Calu3 (cell line): ENCODE measurements at regions not wholly inside any gene's neighbourhood (a gene's known extent, or its start where the extent isn't known, plus 50 kb on each side); places are given as distances from the start of the nearest gene placed in this dataset.

Experiments
- BruUV-seq: library from RNA; stranded (reverse); fragments of 400-500 nt; replicated peaks from 2 replicates; lab custom pipeline; 2021; lab: Mats Ljungman, UMichigan
- CTCF ChIA-PET: fragments of 300-600 bp; sonication (Branson Sonifier 250); formaldehyde crosslinking; loops from one replicate; lab custom pipeline; 2022; ENCODE audit warnings: antibody characterized with exemption; lab: Charles Lee
- DNase-seq: peaks from one replicate; pipeline ENCODE4 v3.0.0; 2022
- H3K27ac Mint-ChIP-seq: one replicate; pipeline ENCODE4 v1.8.0; 2022; ENCODE audit warnings: mixed read lengths; ENCODE audit not compliant: unreplicated experiment
- H3K27me3 Mint-ChIP-seq: one replicate; pipeline ENCODE4 v1.8.0; 2022; ENCODE audit warnings: mixed read lengths; ENCODE audit not compliant: unreplicated experiment
- H3K36me3 Mint-ChIP-seq: one replicate; pipeline ENCODE4 v1.8.0; 2022; ENCODE audit warnings: mild to moderate bottlenecking, moderate library complexity, mixed read lengths; ENCODE audit not compliant: insufficient read depth, unreplicated experiment
- H3K4me1 Mint-ChIP-seq: one replicate; pipeline ENCODE4 v1.8.0; 2022; ENCODE audit warnings: mild to moderate bottlenecking, low read depth, mixed read lengths; ENCODE audit not compliant: unreplicated experiment
- H3K4me3 Mint-ChIP-seq: one replicate; pipeline ENCODE4 v1.8.0; 2022; ENCODE audit warnings: mild to moderate bottlenecking, low read depth, moderate library complexity, mixed read lengths; ENCODE audit not compliant: unreplicated experiment
- H3K9me3 Mint-ChIP-seq: one replicate; pipeline ENCODE4 v1.8.0; 2022; ENCODE audit warnings: low read depth, mixed read lengths; ENCODE audit not compliant: unreplicated experiment
- CTCF ChIP-seq: fragments of 200-600 bp; IDR thresholded peaks from one replicate; pipeline ENCODE4 v1.8.0; 2022; ENCODE audit warnings: antibody characterized with exemption; ENCODE audit not compliant: unreplicated experiment
- intact Hi-C: fragments of 100-400 bp; cut with micrococcal nuclease; formaldehyde crosslinking; loops from one replicate; pipeline ENCODE4 v1.10.0; 2022; ENCODE audit not compliant: unreplicated experiment

GRCh38 chr1:213687832-213688231, 299.9 kb upstream of the PROX1 start:
- Mint-ChIP-seq H3K27me3 (peaks cover 25% of the 10 kb centered on the region), H3K27ac (no peak overlapping the region), H3K9me3 (no peaks in the 10 kb centered on the region), H3K4me1 (no peaks in the 10 kb centered on the region), H3K4me3 (no peak overlapping the region), H3K36me3 (no peaks in the 10 kb centered on the region)
- intact Hi-C loops = no loop called here
- no TSS peak for BruUV-seq
- CTCF ChIA-PET = no interaction called here
- no peak for DNase-seq
- TF ChIP-seq CTCF = no peak

GRCh38 chr1:213688655-213689054, 299.1 kb upstream of the PROX1 start:
- CTCF ChIA-PET = interaction anchor here (0.6 kb wide), 1 partner anchor 14 kb away, joined by 3 read pairs; no protein-coding TSS in a partner anchor
- H3K36me3 Mint-ChIP-seq = no peaks in the 10 kb centered on the region
- BruUV-seq = no TSS peak
- intact Hi-C loops = no loop called here
- H3K9me3 Mint-ChIP-seq = no peaks in the 10 kb centered on the region
- no peak overlapping the region for H3K4me3 Mint-ChIP-seq
- no peaks in the 10 kb centered on the region for H3K4me1 Mint-ChIP-seq
- DNase-seq = no peak
- TF ChIP-seq CTCF = no peak
- no peak overlapping the region for H3K27ac Mint-ChIP-seq
- H3K27me3 Mint-ChIP-seq = peaks cover 25% of the 10 kb centered on the region

- no peak for DNase-seq
- Mint-ChIP-seq H3K9me3 (no peaks in the 10 kb centered on the region), H3K27me3 (peaks cover 25% of the 10 kb centered on the region), H3K4me1 (no peaks in the 10 kb centered on the region), H3K4me3 (no peak overlapping the region), H3K36me3 (no peaks in the 10 kb centered on the region), H3K27ac (no peak overlapping the region)
- no TSS peak for BruUV-seq
- CTCF ChIA-PET = interaction anchor here (0.6 kb wide), 1 partner anchor 13 kb away, joined by 3 read pairs; no protein-coding TSS in a partner anchor
- no peak for TF ChIP-seq CTCF
- intact Hi-C loops = no loop called here
Observed at GRCh38 chr1:213689260-213689659, 298.5 kb upstream of the PROX1 start.

- Mint-ChIP-seq H3K27ac (no peak overlapping the region), H3K4me1 (no peaks in the 10 kb centered on the region), H3K4me3 (no peak overlapping the region), H3K9me3 (no peaks in the 10 kb centered on the region), H3K36me3 (no peaks in the 10 kb centered on the region), H3K27me3 (peaks cover 36% of the 10 kb centered on the region)
- BruUV-seq = no TSS peak
- intact Hi-C loops = no loop called here
- no peak for DNase-seq
- CTCF ChIA-PET = no interaction called here
- no peak for TF ChIP-seq CTCF
Observed at GRCh38 chr1:213690341-213690917, 297.3 kb upstream of the PROX1 start.
